ENCODE measurements at regions not wholly inside any gene's neighbourhood (a gene's known extent, or its start where the extent isn't known, plus 50 kb on each side); places are given as distances from the start of the nearest gene placed in this dataset.

DNA sequence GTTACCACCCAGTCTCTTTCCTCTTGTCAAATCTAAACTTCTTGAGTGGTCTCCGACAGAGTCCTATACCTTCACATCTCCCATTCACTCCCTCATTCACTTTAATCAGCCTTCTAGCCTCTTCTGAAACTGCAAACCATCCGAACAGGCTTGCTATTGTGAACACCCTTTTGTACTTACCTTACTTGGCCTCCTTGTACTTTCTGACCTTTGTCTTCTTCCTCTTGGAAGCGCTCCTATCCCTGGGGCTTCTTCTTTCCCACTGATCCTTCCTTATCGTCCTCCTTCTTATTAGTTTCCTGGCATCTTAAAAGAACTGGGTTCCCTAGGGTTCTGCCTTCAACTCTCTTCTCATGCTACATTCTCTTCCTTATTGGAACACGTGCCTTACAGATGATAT is 76.9 kb upstream of the HIF1A start:
- Histone ChIP-seq H3K27ac (no peak overlapping the region), H3K4me1 (no peaks in the 10 kb centered on the region), H3K27me3 (no peaks in the 10 kb centered on the region), H3K36me3 (no peaks in the 10 kb centered on the region), H3K9me3 (no peaks in the 10 kb centered on the region), H3K4me3 (no peak overlapping the region)
- intact Hi-C loops (cut with DNase I; ENCODE audit: low total_unique reads): no loop called here
- DNase-seq: no peak
- TF ChIP-seq, protein P1, sequence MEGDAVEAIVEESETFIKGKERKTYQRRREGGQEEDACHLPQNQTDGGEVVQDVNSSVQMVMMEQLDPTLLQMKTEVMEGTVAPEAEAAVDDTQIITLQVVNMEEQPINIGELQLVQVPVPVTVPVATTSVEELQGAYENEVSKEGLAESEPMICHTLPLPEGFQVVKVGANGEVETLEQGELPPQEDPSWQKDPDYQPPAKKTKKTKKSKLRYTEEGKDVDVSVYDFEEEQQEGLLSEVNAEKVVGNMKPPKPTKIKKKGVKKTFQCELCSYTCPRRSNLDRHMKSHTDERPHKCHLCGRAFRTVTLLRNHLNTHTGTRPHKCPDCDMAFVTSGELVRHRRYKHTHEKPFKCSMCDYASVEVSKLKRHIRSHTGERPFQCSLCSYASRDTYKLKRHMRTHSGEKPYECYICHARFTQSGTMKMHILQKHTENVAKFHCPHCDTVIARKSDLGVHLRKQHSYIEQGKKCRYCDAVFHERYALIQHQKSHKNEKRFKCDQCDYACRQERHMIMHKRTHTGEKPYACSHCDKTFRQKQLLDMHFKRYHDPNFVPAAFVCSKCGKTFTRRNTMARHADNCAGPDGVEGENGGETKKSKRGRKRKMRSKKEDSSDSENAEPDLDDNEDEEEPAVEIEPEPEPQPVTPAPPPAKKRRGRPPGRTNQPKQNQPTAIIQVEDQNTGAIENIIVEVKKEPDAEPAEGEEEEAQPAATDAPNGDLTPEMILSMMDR (IDR thresholded peaks at IDR 0.05): no peak
- TF ChIP-seq POLR2A (IDR thresholded peaks at IDR 0.05): no peak

DNA sequence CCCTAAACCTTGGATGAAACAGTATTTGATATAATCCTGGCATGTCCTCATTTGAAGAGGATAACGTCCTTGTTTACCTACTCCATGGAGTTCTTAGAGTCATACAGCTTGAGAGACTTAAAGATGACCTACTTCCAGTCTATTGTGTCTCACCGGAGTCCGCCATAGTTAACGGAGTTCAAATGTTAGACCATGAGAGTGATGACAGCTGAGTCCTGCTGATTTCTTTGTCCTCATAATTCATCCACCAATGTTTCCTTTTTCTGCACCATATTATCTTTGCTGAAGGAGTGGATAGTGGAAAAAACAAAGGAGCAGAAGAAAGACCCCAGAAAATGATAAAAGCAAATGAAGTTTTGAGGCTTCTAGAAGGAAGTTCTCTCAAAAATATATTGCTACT is 75.8 kb upstream of the HIF1A start:
- Histone ChIP-seq H3K4me3 (no peak overlapping the region), H3K36me3 (no peaks in the 10 kb centered on the region), H3K27me3 (no peaks in the 10 kb centered on the region), H3K9me3 (no peaks in the 10 kb centered on the region), H3K4me1 (no peaks in the 10 kb centered on the region), H3K27ac (no peak overlapping the region)
- TF ChIP-seq POLR2A (IDR thresholded peaks at IDR 0.05): no peak
- TF ChIP-seq, protein P1 (IDR thresholded peaks at IDR 0.05): no peak
- no peak for DNase-seq
- intact Hi-C loops (cut with DNase I; ENCODE audit: low total_unique reads): no loop called here

DNA sequence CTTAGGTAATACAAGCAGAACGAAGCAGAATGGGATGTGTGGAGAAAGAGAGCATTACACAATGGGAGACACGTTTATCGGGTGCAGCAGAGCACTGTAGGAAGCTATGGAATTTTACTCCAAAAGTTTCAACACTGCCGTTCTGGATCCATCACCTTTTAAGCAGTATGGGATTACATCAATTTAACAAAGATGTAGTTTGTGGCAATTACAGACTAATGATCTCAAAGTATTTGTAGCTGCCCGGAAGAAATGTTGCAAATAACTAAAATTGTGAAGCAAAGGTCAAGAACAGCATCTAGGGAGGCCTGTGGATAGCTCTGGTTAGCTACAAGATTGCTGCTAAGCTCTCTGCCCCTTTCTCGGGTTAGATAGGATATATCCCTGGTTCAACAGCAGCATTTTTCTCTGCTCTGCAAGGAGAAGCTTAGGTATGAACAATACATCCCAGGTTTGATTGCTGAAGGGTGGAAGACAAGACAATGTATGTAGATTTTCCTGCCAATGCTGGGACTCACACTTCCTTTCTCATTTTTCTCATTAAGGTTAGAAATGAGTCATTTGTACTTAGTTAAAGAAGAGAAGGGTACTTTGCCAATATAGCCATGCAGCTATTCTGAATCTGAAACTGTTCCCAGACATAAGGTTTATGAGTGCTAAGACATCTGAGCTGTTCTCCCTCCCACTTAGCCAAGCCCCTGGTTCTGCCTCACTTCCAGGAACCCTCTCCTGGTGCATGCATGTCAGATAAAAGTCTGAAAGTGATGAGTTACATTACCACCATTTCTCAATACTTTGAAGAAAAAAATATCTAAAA is 75.0 kb upstream of the HIF1A start:
- peak in 1 of 2 donors; percentile 37 for DNase-seq
- no peaks in the 10 kb centered on the region for H3K4me1 ChIP-seq
- no peaks in the 10 kb centered on the region for H3K9me3 ChIP-seq
- intact Hi-C loops (cut with DNase I; ENCODE audit: low total_unique reads): no loop called here
- H3K36me3 ChIP-seq: no peaks in the 10 kb centered on the region
- H3K27me3 ChIP-seq: no peaks in the 10 kb centered on the region
- H3K27ac ChIP-seq: peak overlapping the region in 1 of 2 donors; percentile 9
- TF ChIP-seq, protein P1 (IDR thresholded peaks at IDR 0.05): no peak
- no peak for TF ChIP-seq POLR2A (IDR thresholded peaks at IDR 0.05)
- no peak overlapping the region for H3K4me3 ChIP-seq

DNA sequence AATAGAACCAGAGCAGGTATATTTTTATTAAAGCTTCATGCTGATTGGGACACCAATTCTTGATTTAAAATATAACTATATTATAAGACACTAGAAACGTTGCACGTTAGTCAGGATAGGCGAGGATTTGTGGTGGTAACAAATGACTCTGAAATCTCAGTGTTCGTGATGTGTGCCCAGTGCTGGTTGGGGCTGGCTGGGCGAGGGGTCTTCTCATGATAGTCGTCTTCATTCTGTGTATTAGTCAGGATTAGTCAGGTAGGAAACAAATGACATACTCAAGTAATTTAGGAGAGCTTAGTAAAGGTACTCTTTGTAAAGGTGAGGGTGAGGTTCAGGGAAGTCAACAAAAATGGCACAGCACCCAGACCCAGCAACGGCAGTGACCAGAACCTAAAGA is 73.9 kb upstream of the HIF1A start:
- no peak overlapping the region for H3K27ac ChIP-seq
- TF ChIP-seq POLR2A (IDR thresholded peaks at IDR 0.05): no peak
- TF ChIP-seq, protein P1 (IDR thresholded peaks at IDR 0.05): no peak
- H3K4me3 ChIP-seq: no peak overlapping the region
- H3K9me3 ChIP-seq: no peaks in the 10 kb centered on the region
- no peaks in the 10 kb centered on the region for H3K27me3 ChIP-seq
- no peak for DNase-seq
- intact Hi-C loops (cut with DNase I; ENCODE audit: low total_unique reads): no loop called here
- H3K36me3 ChIP-seq: no peaks in the 10 kb centered on the region
- H3K4me1 ChIP-seq: no peaks in the 10 kb centered on the region

DNA sequence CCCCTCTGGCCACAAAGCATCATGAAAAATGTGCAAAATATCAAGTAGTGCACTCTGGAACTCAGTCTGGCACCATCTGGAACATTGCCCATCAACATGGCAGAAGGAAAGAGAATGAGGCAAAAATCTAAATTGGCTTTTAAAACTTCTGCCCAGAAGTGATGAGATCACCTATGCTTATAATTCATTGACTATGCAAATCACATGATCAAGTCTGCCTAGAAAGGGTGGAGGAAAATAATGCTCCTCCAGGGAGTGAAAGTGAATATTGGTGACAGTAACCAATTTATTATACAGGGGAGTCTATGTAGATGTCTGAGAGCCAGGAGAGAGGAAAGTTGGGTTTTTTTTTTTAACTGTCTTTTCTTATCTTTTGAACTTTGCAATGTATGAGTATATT is 73.3 kb upstream of the HIF1A start:
- H3K27ac ChIP-seq: no peak overlapping the region
- intact Hi-C loops (cut with DNase I; ENCODE audit: low total_unique reads): no loop called here

More for the DNA sequence above, 73.3 kb upstream of the HIF1A start:
- no peaks in the 10 kb centered on the region for H3K36me3 ChIP-seq
- TF ChIP-seq POLR2A (IDR thresholded peaks at IDR 0.05): no peak
- TF ChIP-seq, protein P1 (IDR thresholded peaks at IDR 0.05): no peak
- H3K4me3 ChIP-seq: no peak overlapping the region
- no peaks in the 10 kb centered on the region for H3K4me1 ChIP-seq
- no peaks in the 10 kb centered on the region for H3K27me3 ChIP-seq
- H3K9me3 ChIP-seq: no peaks in the 10 kb centered on the region
- no peak for DNase-seq
